Activated naive CD8-positive, alpha-beta T cell treated with anti-CD3 and anti-CD28 coated beads, Interleukin-2, amount 10 ng/mL, durations not matched to agents 7 days and 5 days (primary cell): ENCODE measurements at regions not wholly inside any gene's neighbourhood (a gene's known extent, or its start where the extent isn't known, plus 50 kb on each side); places are given as distances from the start of the nearest gene placed in this dataset.

Experiments
- ATAC-seq: fragments of 150-1000 bp; cut with Tn5 transposase; one replicate; pipeline ENCODE4 v1.10.0; 2021; ENCODE audit warnings: low read depth, moderate library complexity
- POLR2A ChIA-PET: fragments of 350-600 bp; sonication (Branson Sonifier 250); formaldehyde crosslinking; loops from one replicate; lab custom pipeline; 2021; ENCODE audit warnings: antibody characterized with exemption; lab: Charles Lee
- DNase-seq: peaks from one replicate; pipeline ENCODE4 v3.0.0; 2021
- H3K27ac Mint-ChIP-seq: one replicate; pipeline ENCODE4 v1.8.0; 2022; ENCODE audit warnings: mild to moderate bottlenecking, mixed read lengths
- H3K27me3 Mint-ChIP-seq: one replicate; pipeline ENCODE4 v1.8.0; 2022; ENCODE audit warnings: mild to moderate bottlenecking, moderate library complexity, mixed read lengths
- H3K36me3 Mint-ChIP-seq: one replicate; pipeline ENCODE4 v1.8.0; 2021; ENCODE audit warnings: mild to moderate bottlenecking, mixed read lengths
- H3K4me1 Mint-ChIP-seq: one replicate; pipeline ENCODE4 v1.8.0; 2021; ENCODE audit warnings: mixed read lengths
- H3K4me3 Mint-ChIP-seq: one replicate; pipeline ENCODE4 v1.8.0; 2022; ENCODE audit warnings: mild to moderate bottlenecking, moderate library complexity, mixed read lengths
- H3K9me3 Mint-ChIP-seq: one replicate; pipeline ENCODE4 v1.8.0; 2021; ENCODE audit warnings: mixed read lengths

DNA sequence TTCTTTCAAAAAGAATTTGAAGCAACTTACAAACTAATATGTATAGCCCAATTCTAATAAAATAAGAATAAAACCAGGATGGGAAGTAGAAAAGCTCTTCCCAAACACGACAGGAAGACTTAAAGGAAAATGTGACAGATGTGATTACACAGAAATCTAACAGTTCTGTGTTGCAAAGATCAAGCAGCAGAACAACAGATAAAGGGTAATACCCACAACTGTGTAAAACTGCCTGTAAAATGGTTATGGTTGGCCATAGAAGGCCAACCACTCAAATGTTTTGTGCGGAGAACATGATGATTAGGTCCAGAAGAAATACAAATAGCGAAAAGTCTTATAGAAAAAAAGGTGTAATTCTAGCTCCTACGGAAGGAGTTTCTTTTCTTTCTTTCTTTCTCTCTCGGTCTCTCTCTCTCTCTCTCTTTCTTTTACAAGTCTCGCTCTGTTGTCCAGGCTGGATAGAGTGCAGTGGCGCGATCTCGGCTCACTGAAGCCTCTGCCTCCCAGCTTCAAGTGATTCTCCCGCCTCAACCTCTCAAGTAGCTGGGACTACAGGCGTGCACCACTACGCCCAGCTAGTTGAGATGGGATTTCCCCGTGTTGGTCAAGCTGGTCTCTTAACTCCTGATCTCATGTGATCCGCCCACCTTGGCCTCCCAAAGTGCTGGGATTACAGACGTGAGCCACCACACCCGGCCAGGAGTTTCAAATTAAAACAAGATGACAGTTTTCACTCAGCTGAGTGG, 128.5 kb downstream of the QRSL1 start:
- POLR2A ChIA-PET, result no interaction called here
- DNase-seq (no peak), ATAC-seq (no peak)
- Mint-ChIP-seq H3K27ac (no peak overlapping the region), H3K9me3 (no peaks in the 10 kb centered on the region), H3K27me3 (peaks cover 3% of the 10 kb centered on the region), H3K4me3 (no peak overlapping the region), H3K36me3 (no peaks in the 10 kb centered on the region), H3K4me1 (no peaks in the 10 kb centered on the region)

DNA sequence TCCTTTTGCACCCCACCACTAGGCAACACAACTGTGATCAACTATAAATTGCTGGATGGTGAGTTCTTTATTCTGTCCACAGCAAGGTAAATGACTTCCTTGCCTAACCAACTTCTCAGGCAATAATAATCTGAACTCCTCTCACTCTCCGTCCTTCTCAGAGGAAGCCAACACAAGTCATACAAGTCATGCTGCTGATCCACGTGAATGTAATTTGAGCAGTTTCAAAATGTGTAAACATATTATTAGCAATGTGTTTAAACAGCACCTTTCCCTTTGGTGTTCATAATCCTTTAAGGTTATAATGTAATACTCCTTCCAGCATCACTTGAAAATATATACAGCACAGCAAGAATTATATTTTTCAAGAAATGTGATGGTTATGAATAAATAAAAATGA, 127.9 kb downstream of the QRSL1 start:
- POLR2A ChIA-PET, result no interaction called here
- Mint-ChIP-seq H3K4me3 (no peak overlapping the region), H3K9me3 (no peaks in the 10 kb centered on the region), H3K36me3 (no peaks in the 10 kb centered on the region), H3K4me1 (no peaks in the 10 kb centered on the region), H3K27ac (no peak overlapping the region), H3K27me3 (peaks cover 3% of the 10 kb centered on the region)
- DNase-seq (no peak), ATAC-seq (no peak)

DNA sequence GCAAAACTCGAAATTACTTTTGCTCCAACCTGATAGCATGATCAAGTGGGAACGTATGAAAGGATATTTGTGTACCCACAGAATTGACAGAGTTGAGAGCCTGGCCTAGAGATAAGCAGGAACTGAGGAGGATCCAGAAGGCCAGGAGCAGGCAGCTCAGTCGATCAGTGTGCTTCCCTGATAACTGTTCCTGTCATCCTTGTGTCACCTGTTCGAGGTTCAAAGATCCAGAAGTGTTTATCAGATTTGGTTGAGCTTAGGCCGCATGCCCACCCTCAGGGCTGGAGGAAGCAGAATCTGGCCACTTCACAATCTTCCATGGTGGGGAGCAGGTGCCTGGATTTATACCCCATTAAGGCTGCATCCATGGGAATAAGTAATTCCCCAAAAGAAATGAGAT, 124.8 kb downstream of the QRSL1 start:
- H3K36me3 Mint-ChIP-seq, result no peaks in the 10 kb centered on the region
- H3K27me3 Mint-ChIP-seq, result peaks cover 3% of the 10 kb centered on the region
- no peak for DNase-seq
- no peaks in the 10 kb centered on the region for H3K9me3 Mint-ChIP-seq
- H3K4me1 Mint-ChIP-seq, result no peaks in the 10 kb centered on the region
- no peak overlapping the region for H3K4me3 Mint-ChIP-seq
- H3K27ac Mint-ChIP-seq, result no peak overlapping the region
- POLR2A ChIA-PET, result no interaction called here
- no peak for ATAC-seq

DNA sequence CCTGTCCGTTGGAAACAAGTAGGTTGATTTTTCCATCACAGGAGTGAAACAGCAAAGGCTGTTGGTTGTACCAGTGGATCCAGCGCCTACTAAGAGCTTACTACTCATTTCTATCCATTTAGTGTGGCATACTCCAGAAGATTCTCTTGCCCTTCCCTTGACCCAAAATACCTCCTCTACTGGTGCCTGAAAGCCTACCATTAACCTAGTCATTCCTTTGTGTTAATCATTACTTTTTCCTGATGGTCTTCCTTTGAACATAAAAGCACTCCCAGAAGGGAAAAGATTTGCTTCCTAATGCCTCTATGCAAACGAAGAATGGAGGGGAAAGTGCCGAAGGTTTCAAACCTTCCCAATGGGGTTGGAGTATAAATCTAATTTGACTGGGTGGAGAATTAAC, 123.3 kb downstream of the QRSL1 start:
- H3K4me1 Mint-ChIP-seq, result no peaks in the 10 kb centered on the region
- no peak for ATAC-seq
- peaks cover 4% of the 10 kb centered on the region for H3K27me3 Mint-ChIP-seq
- no peak for DNase-seq
- no peaks in the 10 kb centered on the region for H3K36me3 Mint-ChIP-seq
- H3K9me3 Mint-ChIP-seq, result no peaks in the 10 kb centered on the region
- H3K4me3 Mint-ChIP-seq, result no peak overlapping the region
- no peak overlapping the region for H3K27ac Mint-ChIP-seq
- POLR2A ChIA-PET, result no interaction called here

DNA sequence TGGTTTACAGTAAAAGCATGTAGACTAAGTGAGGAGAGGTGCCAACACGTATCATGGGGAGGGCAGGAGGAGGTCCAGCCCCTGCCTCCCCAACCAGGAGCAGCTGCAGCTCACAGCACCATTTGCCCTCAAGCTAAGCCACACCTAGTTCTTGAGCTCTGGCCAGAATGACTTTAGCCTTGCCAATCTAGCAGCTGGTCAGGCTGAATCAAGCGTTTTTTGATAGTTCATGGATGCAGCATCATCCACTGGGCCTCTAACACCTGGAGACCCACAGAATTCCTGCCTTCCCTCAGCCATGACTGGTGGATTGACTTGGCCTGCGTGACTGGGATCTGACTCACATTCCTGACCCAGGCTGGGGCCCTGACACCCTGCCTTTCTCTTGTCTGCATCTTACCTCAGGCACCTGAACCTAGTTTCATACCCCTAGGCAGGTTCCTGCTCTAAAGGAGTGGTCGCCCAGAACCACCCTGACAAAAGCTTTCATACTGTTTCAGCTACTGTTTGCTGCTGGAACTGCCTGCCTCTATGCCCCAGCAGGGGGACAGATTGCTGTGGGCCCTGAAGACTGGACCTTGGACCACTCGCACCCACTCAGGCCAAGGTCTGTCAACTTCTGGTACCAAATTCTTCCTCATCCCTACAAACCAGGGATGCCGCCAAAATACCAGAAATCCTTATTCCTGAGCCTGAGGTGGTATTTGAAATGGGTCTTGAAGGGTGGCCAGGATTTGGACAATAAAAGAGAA, 122.3 kb downstream of the QRSL1 start:
- H3K36me3 Mint-ChIP-seq, result no peaks in the 10 kb centered on the region

DNA sequence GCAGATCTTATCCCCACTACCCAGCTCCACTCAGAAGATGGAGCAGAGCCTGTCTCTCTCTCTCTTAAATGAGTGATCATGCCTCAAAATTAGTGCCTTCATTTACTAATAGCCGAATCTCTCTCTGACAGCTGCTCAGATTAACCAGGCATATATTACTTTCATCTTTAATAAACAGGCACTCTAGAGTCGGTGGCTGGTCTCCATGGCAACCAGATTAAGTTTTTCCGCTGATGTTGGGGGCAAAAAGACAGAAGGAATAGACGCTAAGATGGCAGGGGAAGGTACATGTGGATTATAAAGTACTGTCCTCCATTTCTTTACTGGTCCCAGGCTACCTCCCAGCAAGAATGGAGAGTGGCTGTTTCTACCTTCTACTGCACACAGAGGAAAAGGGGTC, 121.6 kb downstream of the QRSL1 start:
- Mint-ChIP-seq H3K4me1 (no peaks in the 10 kb centered on the region), H3K27me3 (peaks cover 4% of the 10 kb centered on the region)

More for the DNA sequence above, 122.3 kb downstream of the QRSL1 start:
- no peak for DNase-seq
- H3K27ac Mint-ChIP-seq, result no peak overlapping the region
- H3K4me3 Mint-ChIP-seq, result no peak overlapping the region
- POLR2A ChIA-PET, result no interaction called here
- peaks cover 4% of the 10 kb centered on the region for H3K27me3 Mint-ChIP-seq
- ATAC-seq, result no peak
- no peaks in the 10 kb centered on the region for H3K4me1 Mint-ChIP-seq
- no peaks in the 10 kb centered on the region for H3K9me3 Mint-ChIP-seq

DNA sequence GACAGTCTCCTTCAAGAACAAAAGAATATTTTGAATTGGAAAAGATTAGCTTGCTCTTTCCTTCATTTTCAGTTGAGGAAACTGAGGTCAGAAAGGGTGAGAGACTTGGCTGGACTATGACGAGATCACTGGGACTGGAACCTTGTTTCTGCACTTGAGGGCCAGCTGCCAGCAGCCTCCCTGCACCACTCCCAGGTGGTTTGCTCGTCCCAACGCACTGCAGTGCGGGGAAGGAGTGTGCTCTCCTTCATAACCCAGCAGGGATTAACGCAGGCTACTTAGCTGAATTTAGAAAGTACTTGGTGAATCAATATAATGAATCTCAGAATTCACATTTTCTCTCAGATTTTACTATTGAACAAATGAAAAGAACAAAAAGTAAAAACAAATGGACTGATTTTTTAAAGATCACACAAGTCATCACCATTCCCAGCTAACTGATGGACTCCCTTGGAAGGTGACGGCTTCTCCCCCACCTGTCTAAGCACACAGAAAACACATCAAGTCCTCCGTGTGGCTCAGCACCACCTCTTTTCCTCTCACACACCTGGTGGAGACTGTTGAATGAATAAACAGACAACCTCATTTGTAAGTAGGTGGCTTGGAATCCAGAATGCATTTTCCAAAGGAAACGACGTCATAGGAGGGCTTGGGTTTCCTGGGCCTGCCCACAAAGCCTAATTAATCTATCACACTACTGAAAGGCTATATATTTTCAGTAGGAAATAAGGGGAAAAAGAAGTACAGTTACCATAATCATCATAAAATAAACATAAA, 121.0 kb downstream of the QRSL1 start:
- no peak overlapping the region for H3K27ac Mint-ChIP-seq
- H3K4me3 Mint-ChIP-seq, result no peak overlapping the region

More for the DNA sequence above, 121.6 kb downstream of the QRSL1 start:
- ATAC-seq, result no peak
- POLR2A ChIA-PET, result no interaction called here
- Mint-ChIP-seq H3K36me3 (no peaks in the 10 kb centered on the region), H3K9me3 (no peaks in the 10 kb centered on the region), H3K27ac (no peak overlapping the region), H3K4me3 (no peak overlapping the region)
- no peak for DNase-seq

DNA sequence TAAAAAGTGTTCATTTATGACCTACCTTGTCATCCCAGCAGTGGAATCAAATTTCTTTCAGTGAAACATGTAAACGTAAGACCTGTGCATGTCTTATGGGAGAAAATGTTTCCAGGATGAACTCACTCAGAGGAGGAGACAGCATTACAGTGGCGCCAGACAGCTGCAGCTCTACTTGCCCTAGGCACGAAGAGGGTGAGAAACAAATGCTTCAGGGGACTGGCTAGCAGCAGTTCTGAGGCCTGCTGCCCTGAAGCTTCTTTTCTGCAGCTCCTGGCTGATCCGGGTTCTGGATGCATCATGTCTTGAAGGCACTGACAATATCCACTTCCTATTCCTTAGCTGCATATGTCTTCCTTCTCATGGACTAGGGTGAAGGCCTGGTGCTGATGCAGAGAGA, 120.2 kb downstream of the QRSL1 start:
- H3K27ac Mint-ChIP-seq, result no peak overlapping the region
- no peaks in the 10 kb centered on the region for H3K4me1 Mint-ChIP-seq
- ATAC-seq (no peak), DNase-seq (no peak)
- POLR2A ChIA-PET, result no interaction called here
- H3K36me3 Mint-ChIP-seq, result no peaks in the 10 kb centered on the region
- no peak overlapping the region for H3K4me3 Mint-ChIP-seq
- H3K27me3 Mint-ChIP-seq, result peaks cover 9% of the 10 kb centered on the region
- H3K9me3 Mint-ChIP-seq, result no peaks in the 10 kb centered on the region

More for the DNA sequence above, 121.0 kb downstream of the QRSL1 start:
- no peaks in the 10 kb centered on the region for H3K9me3 Mint-ChIP-seq
- H3K27me3 Mint-ChIP-seq, result peaks cover 8% of the 10 kb centered on the region
- POLR2A ChIA-PET, result no interaction called here
- no peaks in the 10 kb centered on the region for H3K4me1 Mint-ChIP-seq
- no peak for ATAC-seq
- no peak for DNase-seq
- no peaks in the 10 kb centered on the region for H3K36me3 Mint-ChIP-seq

DNA sequence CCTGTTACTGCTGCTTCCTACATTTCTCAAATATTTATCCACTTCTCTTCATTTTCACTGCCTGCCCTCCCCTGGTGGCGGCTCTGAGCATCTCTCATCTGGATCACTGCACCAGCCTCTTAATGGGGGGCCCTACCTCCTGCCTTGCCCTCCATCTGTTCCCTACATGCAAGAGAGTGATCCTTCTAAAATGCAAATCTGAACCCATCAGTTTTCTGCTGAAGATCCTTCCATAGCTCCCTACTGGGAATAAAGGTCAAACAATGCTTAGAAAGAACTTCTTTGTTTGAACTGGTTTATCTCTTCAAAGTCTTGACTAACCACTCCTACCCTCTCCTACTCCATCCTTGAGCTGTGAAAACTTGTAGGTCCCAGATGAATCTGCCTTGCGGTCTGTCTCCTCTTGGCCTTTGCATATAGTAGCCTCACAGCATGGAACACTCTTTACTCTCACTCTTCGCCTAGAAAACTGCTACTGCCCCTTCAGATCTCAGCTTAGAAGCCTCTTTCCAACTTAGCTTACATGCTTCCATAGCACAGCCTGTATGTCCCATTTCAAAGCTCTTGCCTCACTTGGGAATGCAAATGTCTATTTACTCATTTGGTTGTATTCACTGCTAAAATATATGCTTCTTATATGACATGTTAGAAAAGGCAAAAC, 119.3 kb downstream of the QRSL1 start:
- POLR2A ChIA-PET, result no interaction called here
- DNase-seq (no peak), ATAC-seq (no peak)
- no peaks in the 10 kb centered on the region for H3K36me3 Mint-ChIP-seq
- H3K4me3 Mint-ChIP-seq, result no peak overlapping the region
- H3K4me1 Mint-ChIP-seq, result no peaks in the 10 kb centered on the region
- H3K27ac Mint-ChIP-seq, result peak overlapping the region; percentile 0
- peaks cover 10% of the 10 kb centered on the region for H3K27me3 Mint-ChIP-seq
- H3K9me3 Mint-ChIP-seq, result no peaks in the 10 kb centered on the region

DNA sequence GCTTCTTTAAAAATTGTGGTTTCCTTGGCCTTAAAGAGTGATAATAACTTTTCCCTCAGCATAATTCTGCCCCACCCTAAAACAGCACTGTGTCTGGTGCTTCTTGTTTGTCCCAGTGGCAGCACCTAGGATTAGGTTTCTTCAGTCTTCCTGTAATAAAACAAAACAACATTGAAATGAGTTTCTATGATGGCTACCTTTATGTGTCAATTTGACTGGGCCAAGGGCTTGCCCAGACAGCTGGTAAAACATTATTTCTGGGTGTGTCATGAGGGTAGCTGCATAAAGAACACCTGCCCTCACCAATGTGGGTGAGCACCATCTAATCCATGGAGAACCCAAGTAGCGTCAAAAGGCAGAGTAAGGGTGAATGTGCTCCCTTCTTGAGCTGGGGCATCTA, 117.8 kb downstream of the QRSL1 start:
- no peak overlapping the region for H3K27ac Mint-ChIP-seq
- DNase-seq, result no peak
- H3K36me3 Mint-ChIP-seq, result no peaks in the 10 kb centered on the region
- no peaks in the 10 kb centered on the region for H3K4me1 Mint-ChIP-seq
- H3K9me3 Mint-ChIP-seq, result no peaks in the 10 kb centered on the region
- ATAC-seq, result no peak
- POLR2A ChIA-PET, result no interaction called here
- peaks cover 10% of the 10 kb centered on the region for H3K27me3 Mint-ChIP-seq
- no peak overlapping the region for H3K4me3 Mint-ChIP-seq

DNA sequence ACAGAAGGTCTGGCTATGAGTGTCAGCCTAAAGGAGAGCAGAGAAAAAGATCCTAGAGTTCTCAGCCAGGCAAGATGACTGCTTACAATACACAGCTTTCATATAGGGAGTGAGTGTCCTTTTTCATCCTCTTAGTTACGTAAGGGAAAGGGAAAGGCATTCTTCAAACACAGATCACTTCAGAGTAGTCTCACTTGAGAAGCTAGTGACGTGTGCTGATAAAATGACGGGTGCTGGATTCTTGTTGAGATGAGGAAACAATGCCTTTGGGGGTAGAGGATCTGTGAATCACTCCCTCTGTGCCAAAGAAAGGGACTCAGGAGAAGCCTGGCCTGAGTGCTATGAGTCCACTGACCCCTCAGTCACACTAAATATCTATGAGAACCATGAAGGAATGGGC, 117.3 kb downstream of the QRSL1 start:
- Mint-ChIP-seq H3K4me3 (no peak overlapping the region), H3K4me1 (no peaks in the 10 kb centered on the region), H3K36me3 (no peaks in the 10 kb centered on the region), H3K9me3 (no peaks in the 10 kb centered on the region), H3K27ac (no peak overlapping the region), H3K27me3 (peaks cover 10% of the 10 kb centered on the region)
- DNase-seq, result no peak
- no peak for ATAC-seq
- POLR2A ChIA-PET, result no interaction called here

DNA sequence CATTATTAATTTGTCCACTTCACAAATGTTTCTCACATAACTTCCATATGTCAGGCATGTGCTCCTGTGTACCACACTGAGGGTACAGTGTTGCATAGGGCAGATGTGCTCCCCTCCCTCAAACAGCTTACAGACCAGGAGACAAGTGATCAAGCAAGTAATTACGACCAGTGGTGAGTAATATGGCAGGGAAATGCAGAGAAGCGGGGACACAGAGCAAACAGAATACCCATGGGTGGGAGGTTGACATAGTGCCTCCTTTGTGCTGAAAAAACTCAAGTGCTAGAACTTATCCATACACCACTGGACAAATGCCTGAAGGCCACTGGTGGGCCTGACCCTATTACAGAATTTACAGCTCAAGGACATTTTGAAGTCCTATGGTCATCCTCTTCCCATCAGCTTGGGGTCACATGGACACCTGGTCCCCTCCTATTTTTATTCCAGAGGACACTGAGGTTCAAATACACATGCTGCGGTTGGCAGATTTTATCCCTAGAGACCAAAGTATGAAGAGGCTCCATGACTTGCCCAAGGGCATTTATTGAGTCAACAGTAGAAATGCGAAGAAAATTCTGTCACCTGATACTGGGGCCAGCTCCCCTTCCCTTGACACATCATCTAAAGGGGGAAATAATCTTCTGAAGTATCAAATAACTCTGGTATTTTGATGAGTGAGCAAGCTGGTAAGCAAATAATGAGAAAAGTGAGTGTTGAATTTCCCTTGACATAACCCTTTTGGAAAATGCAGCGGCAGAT, 116.6 kb downstream of the QRSL1 start:
- ATAC-seq (no peak), DNase-seq (no peak)
- POLR2A ChIA-PET, result no interaction called here
- Mint-ChIP-seq H3K27me3 (peaks cover 10% of the 10 kb centered on the region), H3K36me3 (no peaks in the 10 kb centered on the region), H3K4me3 (no peak overlapping the region), H3K4me1 (no peaks in the 10 kb centered on the region), H3K27ac (no peak overlapping the region), H3K9me3 (no peaks in the 10 kb centered on the region)
